SK-N-SH treated with all-trans-retinoic acid at 6 μM for 48 hours (cell line): ENCODE measurements at regions not wholly inside any gene's neighbourhood (a gene's known extent, or its start where the extent isn't known, plus 50 kb on each side); places are given as distances from the start of the nearest gene placed in this dataset.

Source experiments
- ATAC-seq: fragments of 200-7000 bp; cut with Tn5 transposase; 3 replicates; pipeline ENCODE4 v1.9.1; 2020; ENCODE audit warnings: mild to moderate bottlenecking, moderate library complexity
- ARNTL ChIP-seq: fragments of 450-650 bp; formaldehyde crosslinking; IDR thresholded peaks from 2 replicates; pipeline ENCODE4 v1.5.0; 2020; ENCODE audit warnings: low read depth, mild to moderate bottlenecking, moderate library complexity, borderline replicate concordance
- BACH2 ChIP-seq: fragments of 250-450 bp; sonication (Bioruptor Pico); IDR thresholded peaks from 2 replicates; pipeline ENCODE4 v1.9.0; 2021; ENCODE audit warnings: mild to moderate bottlenecking, borderline replicate concordance
- CSDC2 ChIP-seq: fragments of 250-450 bp; sonication (Bioruptor Pico); IDR thresholded peaks from 2 replicates; pipeline ENCODE4 v1.5.0; 2020; ENCODE audit warnings: mild to moderate bottlenecking, moderate library complexity
- ESRRG ChIP-seq: fragments of 250-450 bp; sonication (Bioruptor Pico); IDR thresholded peaks from 2 replicates; pipeline ENCODE4 v1.6.1; 2021; ENCODE audit warnings: mild to moderate bottlenecking
- GLIS3 ChIP-seq: fragments of 250-450 bp; sonication (Bioruptor Pico); IDR thresholded peaks from 2 replicates; pipeline ENCODE4 v1.5.0; 2020; ENCODE audit warnings: mild to moderate bottlenecking, moderate library complexity
- ISL1 ChIP-seq: fragments of 250-450 bp; sonication (Bioruptor Pico); IDR thresholded peaks from 2 replicates; pipeline ENCODE4 v2.1.2; 2022; ENCODE audit warnings: mild to moderate bottlenecking, moderate library complexity
- OSR1 ChIP-seq: fragments of 250-450 bp; sonication (Bioruptor Pico); IDR thresholded peaks from 2 replicates; pipeline ENCODE4 v1.8.0; 2022; ENCODE audit warnings: moderate library complexity, mild to moderate bottlenecking, inconsistent platforms
- PPARA ChIP-seq: fragments of 250-450 bp; sonication (Bioruptor Pico); IDR thresholded peaks from 2 replicates; pipeline ENCODE4 v1.5.0; 2020; ENCODE audit warnings: mild to moderate bottlenecking, borderline replicate concordance
- RARB ChIP-seq: fragments of 250-450 bp; sonication (Bioruptor Pico); IDR thresholded peaks from 2 replicates; pipeline ENCODE4 v1.8.0; 2021; ENCODE audit warnings: mild to moderate bottlenecking, moderate library complexity
- SNAI2 ChIP-seq: fragments of 250-450 bp; sonication (Bioruptor Pico); IDR thresholded peaks from 2 replicates; pipeline ENCODE4 v1.5.0; 2020; ENCODE audit warnings: mild to moderate bottlenecking, moderate library complexity
- TCF4 ChIP-seq: fragments of 250-450 bp; sonication (Bioruptor Pico); IDR thresholded peaks from 2 replicates; pipeline ENCODE4 v1.8.0; 2021; ENCODE audit warnings: mild to moderate bottlenecking, moderate library complexity, borderline replicate concordance
- TOX ChIP-seq: fragments of 250-450 bp; sonication (Bioruptor Pico); IDR thresholded peaks from 2 replicates; pipeline ENCODE4 v1.8.0; 2021; ENCODE audit warnings: mild to moderate bottlenecking, moderate library complexity, borderline replicate concordance
- ZC3H10 ChIP-seq: fragments of 250-450 bp; sonication (Bioruptor Pico); IDR thresholded peaks from 2 replicates; pipeline ENCODE4 v1.5.1; 2021; ENCODE audit warnings: mild to moderate bottlenecking, moderate library complexity
- ZNF565 ChIP-seq: fragments of 450-650 bp; formaldehyde crosslinking; conservative IDR thresholded peaks from 2 replicates; pipeline ENCODE4 v1.5.0; 2020; ENCODE audit warnings: low read depth, mild to moderate bottlenecking, moderate library complexity
- ZNF70 ChIP-seq: fragments of 450-650 bp; formaldehyde crosslinking; IDR thresholded peaks from 2 replicates; pipeline ENCODE4 v1.5.0; 2020; ENCODE audit warnings: mild to moderate bottlenecking, moderate library complexity
- ZNF8 ChIP-seq: fragments of 450-650 bp; formaldehyde crosslinking; IDR thresholded peaks from 2 replicates; pipeline ENCODE4 v1.5.0; 2020; ENCODE audit warnings: mild to moderate bottlenecking, moderate library complexity
- TF ChIP-seq, protein P1 (sequence below): fragments of 250-450 bp; sonication (Bioruptor Pico); IDR thresholded peaks from 2 replicates; pipeline ENCODE4 v1.5.0; 2020; ENCODE audit warnings: mild to moderate bottlenecking, moderate library complexity
- TF ChIP-seq, protein P2 (sequence below): fragments of 250-450 bp; sonication (Bioruptor Pico); IDR thresholded peaks from 2 replicates; pipeline ENCODE4 v1.5.1; 2020; ENCODE audit warnings: low read depth, mild to moderate bottlenecking, moderate library complexity
- TF ChIP-seq, protein P3 (sequence below): fragments of 250-450 bp; sonication (Bioruptor Pico); IDR thresholded peaks from 2 replicates; pipeline ENCODE4 v1.5.1; 2021; ENCODE audit warnings: mild to moderate bottlenecking, moderate library complexity
- TF ChIP-seq, protein P4 (sequence below): fragments of 250-450 bp; sonication (Bioruptor Pico); IDR thresholded peaks from 2 replicates; pipeline ENCODE4 v1.8.0; 2020; ENCODE audit warnings: mild to moderate bottlenecking, moderate library complexity, borderline replicate concordance
- TF ChIP-seq, protein P5 (sequence below): fragments of 250-450 bp; sonication (Bioruptor Pico); IDR thresholded peaks from 2 replicates; pipeline ENCODE4 v1.8.0; 2021; ENCODE audit warnings: low read depth, mild to moderate bottlenecking, moderate library complexity, borderline replicate concordance

DNA sequence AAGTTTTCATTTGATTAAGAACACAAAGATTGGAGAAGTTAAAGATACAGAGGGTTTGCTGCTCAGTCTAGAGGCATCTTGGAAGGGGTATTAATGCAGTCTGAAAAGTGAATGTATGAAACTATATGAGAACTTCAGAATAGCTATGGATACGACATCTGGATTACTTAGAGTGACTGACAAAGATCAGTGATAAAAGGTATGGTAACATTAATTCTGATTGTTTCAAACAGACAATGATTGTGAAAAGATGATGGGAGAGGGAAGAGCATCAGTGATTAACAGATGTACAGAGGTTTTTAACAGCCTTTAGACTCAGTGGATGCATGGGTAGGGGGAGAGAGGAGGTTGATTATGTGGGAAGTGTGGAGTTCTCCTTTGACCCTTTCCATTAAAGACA is 919.4 kb upstream of the CNTN5 start:
- ATAC-seq, result no peak
- TF ChIP-seq ZNF565 (CRISPR knock-in tag) (no peak), TOX (CRISPR knock-in tag) (no peak), ZC3H10 (no peak), TCF4 (CRISPR knock-in tag) (no peak), SNAI2 (CRISPR knock-in tag) (no peak), ISL1 (CRISPR knock-in tag) (no peak)
- TF ChIP-seq, protein P1, sequence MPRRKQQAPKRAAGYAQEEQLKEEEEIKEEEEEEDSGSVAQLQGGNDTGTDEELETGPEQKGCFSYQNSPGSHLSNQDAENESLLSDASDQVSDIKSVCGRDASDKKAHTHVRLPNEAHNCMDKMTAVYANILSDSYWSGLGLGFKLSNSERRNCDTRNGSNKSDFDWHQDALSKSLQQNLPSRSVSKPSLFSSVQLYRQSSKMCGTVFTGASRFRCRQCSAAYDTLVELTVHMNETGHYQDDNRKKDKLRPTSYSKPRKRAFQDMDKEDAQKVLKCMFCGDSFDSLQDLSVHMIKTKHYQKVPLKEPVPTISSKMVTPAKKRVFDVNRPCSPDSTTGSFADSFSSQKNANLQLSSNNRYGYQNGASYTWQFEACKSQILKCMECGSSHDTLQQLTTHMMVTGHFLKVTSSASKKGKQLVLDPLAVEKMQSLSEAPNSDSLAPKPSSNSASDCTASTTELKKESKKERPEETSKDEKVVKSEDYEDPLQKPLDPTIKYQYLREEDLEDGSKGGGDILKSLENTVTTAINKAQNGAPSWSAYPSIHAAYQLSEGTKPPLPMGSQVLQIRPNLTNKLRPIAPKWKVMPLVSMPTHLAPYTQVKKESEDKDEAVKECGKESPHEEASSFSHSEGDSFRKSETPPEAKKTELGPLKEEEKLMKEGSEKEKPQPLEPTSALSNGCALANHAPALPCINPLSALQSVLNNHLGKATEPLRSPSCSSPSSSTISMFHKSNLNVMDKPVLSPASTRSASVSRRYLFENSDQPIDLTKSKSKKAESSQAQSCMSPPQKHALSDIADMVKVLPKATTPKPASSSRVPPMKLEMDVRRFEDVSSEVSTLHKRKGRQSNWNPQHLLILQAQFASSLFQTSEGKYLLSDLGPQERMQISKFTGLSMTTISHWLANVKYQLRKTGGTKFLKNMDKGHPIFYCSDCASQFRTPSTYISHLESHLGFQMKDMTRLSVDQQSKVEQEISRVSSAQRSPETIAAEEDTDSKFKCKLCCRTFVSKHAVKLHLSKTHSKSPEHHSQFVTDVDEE (CRISPR knock-in tag), result no peak

DNA sequence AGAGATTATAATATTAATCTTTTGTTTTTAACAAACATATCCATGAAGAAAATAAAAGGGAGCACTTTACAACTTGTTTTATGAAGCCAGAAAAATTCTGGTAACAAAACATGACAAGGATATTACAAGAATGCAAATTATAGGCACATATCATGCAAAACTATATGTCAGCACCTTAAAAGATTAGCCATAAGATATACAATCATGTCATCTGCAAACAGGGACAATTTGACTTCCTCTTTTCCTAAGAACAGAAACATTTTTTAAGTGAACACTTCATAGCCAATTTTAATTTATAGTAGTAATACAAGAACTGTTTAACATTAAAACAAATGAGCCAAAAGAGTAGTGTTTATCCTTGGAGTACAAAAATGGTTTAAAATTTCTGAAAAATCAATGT is 916.5 kb upstream of the CNTN5 start:
- TF ChIP-seq ARNTL (CRISPR knock-in tag) (no peak), ZNF8 (CRISPR knock-in tag) (no peak), ESRRG (CRISPR knock-in tag) (no peak), RARB (no peak), ISL1 (CRISPR knock-in tag) (no peak), ZNF565 (CRISPR knock-in tag) (no peak), CSDC2 (CRISPR knock-in tag) (no peak), PPARA (CRISPR knock-in tag) (no peak), SNAI2 (CRISPR knock-in tag) (no peak), BACH2 (CRISPR knock-in tag) (no peak), ZC3H10 (no peak), GLIS3 (CRISPR knock-in tag) (no peak), OSR1 (no peak), TCF4 (CRISPR knock-in tag) (no peak), ZNF70 (no peak)
- TF ChIP-seq, protein P2, sequence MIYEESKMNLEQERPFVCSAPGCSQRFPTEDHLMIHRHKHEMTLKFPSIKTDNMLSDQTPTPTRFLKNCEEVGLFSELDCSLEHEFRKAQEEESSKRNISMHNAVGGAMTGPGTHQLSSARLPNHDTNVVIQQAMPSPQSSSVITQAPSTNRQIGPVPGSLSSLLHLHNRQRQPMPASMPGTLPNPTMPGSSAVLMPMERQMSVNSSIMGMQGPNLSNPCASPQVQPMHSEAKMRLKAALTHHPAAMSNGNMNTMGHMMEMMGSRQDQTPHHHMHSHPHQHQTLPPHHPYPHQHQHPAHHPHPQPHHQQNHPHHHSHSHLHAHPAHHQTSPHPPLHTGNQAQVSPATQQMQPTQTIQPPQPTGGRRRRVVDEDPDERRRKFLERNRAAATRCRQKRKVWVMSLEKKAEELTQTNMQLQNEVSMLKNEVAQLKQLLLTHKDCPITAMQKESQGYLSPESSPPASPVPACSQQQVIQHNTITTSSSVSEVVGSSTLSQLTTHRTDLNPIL (CRISPR knock-in tag), result no peak
- TF ChIP-seq, protein P3, sequence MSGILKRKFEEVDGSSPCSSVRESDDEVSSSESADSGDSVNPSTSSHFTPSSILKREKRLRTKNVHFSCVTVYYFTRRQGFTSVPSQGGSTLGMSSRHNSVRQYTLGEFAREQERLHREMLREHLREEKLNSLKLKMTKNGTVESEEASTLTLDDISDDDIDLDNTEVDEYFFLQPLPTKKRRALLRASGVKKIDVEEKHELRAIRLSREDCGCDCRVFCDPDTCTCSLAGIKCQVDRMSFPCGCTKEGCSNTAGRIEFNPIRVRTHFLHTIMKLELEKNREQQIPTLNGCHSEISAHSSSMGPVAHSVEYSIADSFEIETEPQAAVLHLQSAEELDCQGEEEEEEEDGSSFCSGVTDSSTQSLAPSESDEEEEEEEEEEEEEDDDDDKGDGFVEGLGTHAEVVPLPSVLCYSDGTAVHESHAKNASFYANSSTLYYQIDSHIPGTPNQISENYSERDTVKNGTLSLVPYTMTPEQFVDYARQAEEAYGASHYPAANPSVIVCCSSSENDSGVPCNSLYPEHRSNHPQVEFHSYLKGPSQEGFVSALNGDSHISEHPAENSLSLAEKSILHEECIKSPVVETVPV, result no peak
- TF ChIP-seq, protein P1 (CRISPR knock-in tag), result no peak
- TF ChIP-seq, protein P4, sequence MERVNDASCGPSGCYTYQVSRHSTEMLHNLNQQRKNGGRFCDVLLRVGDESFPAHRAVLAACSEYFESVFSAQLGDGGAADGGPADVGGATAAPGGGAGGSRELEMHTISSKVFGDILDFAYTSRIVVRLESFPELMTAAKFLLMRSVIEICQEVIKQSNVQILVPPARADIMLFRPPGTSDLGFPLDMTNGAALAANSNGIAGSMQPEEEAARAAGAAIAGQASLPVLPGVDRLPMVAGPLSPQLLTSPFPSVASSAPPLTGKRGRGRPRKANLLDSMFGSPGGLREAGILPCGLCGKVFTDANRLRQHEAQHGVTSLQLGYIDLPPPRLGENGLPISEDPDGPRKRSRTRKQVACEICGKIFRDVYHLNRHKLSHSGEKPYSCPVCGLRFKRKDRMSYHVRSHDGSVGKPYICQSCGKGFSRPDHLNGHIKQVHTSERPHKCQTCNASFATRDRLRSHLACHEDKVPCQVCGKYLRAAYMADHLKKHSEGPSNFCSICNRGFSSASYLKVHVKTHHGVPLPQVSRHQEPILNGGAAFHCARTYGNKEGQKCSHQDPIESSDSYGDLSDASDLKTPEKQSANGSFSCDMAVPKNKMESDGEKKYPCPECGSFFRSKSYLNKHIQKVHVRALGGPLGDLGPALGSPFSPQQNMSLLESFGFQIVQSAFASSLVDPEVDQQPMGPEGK (CRISPR knock-in tag), result no peak
- TF ChIP-seq, protein P5, sequence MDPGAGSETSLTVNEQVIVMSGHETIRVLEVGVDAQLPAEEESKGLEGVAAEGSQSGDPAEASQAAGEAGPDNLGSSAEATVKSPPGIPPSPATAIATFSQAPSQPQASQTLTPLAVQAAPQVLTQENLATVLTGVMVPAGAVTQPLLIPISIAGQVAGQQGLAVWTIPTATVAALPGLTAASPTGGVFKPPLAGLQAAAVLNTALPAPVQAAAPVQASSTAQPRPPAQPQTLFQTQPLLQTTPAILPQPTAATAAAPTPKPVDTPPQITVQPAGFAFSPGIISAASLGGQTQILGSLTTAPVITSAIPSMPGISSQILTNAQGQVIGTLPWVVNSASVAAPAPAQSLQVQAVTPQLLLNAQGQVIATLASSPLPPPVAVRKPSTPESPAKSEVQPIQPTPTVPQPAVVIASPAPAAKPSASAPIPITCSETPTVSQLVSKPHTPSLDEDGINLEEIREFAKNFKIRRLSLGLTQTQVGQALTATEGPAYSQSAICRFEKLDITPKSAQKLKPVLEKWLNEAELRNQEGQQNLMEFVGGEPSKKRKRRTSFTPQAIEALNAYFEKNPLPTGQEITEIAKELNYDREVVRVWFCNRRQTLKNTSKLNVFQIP (CRISPR knock-in tag), result no peak
- no peak for ATAC-seq
